OCI-LY3 (cell line): ENCODE measurements at regions not wholly inside any gene's neighbourhood (a gene's known extent, or its start where the extent isn't known, plus 50 kb on each side); places are given as distances from the start of the nearest gene placed in this dataset.
"Not testable (repeated sequence)": the region's sequence is repeated elsewhere in the genome, so short reads cannot be mapped to it uniquely, and the experiment has no call there.

Experiments used
- H2AFZ ChIP-seq: fragments of 200-600, 300-600 bp; shearing (Covaris generic); 2 replicates; pipeline ENCODE4 v1.6.0; 2014; ENCODE audit warnings: antibody characterized with exemption, low read depth, low read length
- H3K27ac ChIP-seq: fragments of 200-600, 300-600 bp; sonication (generic); 2 replicates; pipeline ENCODE4 v1.5.1; 2014; ENCODE audit warnings: mild to moderate bottlenecking, low read length, moderate library complexity, mixed read lengths
- H3K27me3 ChIP-seq: fragments of 200-600, 300-600 bp; sonication (generic); 2 replicates; pipeline ENCODE4 v1.6.1; 2014; ENCODE audit warnings: low read depth, low read length, mixed read lengths
- H3K36me3 ChIP-seq: fragments of 200-600, 300-600 bp; sonication (generic); replicated peaks from 2 replicates; pipeline ENCODE3; 2014; ENCODE audit warnings: low read depth, low read length, mixed read lengths
- H3K4me1 ChIP-seq: fragments of 300-600, 200-600 bp; sonication (generic); 2 replicates; pipeline ENCODE4 v1.6.1; 2014; ENCODE audit warnings: low read length, mixed read lengths
- H3K4me2 ChIP-seq: fragments of 200-600, 300-600 bp; sonication (generic); 2 replicates; pipeline ENCODE4 v1.6.1; 2014; ENCODE audit warnings: low read length, mixed read lengths
- H3K4me3 ChIP-seq: fragments of 300-600, 200-600 bp; sonication (generic); 2 replicates; pipeline ENCODE4 v1.5.1; 2014; ENCODE audit warnings: antibody characterized with exemption, mild to moderate bottlenecking, low read length, moderate library complexity
- H3K79me2 ChIP-seq: fragments of 300-600, 200-600 bp; shearing (Covaris generic); 2 replicates; pipeline ENCODE4 v1.6.1; 2014; ENCODE audit warnings: mild to moderate bottlenecking, low read length, mixed read lengths
- H3K9ac ChIP-seq: fragments of 300-600, 200-600 bp; shearing (Covaris generic); 2 replicates; pipeline ENCODE4 v1.6.0; 2014; ENCODE audit warnings: mild to moderate bottlenecking, low read length, moderate library complexity
- H3K9me3 ChIP-seq: fragments of 200-600, 300-600 bp; shearing (Covaris generic); 2 replicates; pipeline ENCODE4 v1.6.1; 2014; ENCODE audit warnings: low read length, mixed read lengths; ENCODE audit not compliant: insufficient read depth
- H4K20me1 ChIP-seq: fragments of 200-600, 300-600 bp; sonication (generic); 2 replicates; pipeline ENCODE4 v1.6.1; 2016; ENCODE audit warnings: low read length, mixed read lengths; ENCODE audit not compliant: insufficient read depth
- EZH2phosphoT487 ChIP-seq: fragments of 200-600 bp; shearing (Covaris generic); IDR thresholded peaks from 2 replicates; pipeline ENCODE4 v1.6.1; 2018; ENCODE audit warnings: antibody characterized with exemption, mixed run types, low read depth
- TF ChIP-seq, protein P1 (sequence below): fragments of 200-600, 300-600 bp; sonication (generic); IDR thresholded peaks from 2 replicates; pipeline ENCODE4 v1.5.1; 2014; ENCODE audit warnings: antibody characterized with exemption, low read length, low read depth

DNA sequence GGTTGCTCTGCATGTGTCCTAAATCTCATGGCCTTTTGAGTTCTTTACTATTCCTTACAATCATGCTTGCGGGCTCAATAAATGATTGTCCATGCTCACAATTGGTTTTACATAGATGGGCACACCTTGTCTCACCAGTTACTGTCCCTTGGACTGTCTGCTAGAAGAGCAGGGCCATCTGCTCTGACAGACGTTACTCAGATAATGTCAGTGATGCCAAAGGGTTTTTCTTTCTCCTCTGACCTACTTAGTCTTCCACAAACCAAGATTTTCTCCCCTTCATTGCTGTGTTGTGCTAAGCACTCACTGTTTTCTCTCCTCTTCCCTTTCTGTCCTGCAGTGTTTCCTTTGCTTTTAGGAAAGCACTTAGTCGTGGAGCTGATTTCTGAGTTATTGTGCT lies 562.3 kb downstream of the KIF4B start:
- no peaks in the 10 kb centered on the region for H3K9me3 ChIP-seq
- no peaks in the 10 kb centered on the region for H3K36me3 ChIP-seq
- no peaks in the 10 kb centered on the region for H4K20me1 ChIP-seq
- H2AFZ ChIP-seq: no peak overlapping the region
- no peak overlapping the region for H3K4me3 ChIP-seq
- H3K27ac ChIP-seq: no peak overlapping the region
- H3K9ac ChIP-seq: no peak overlapping the region
- no peak for TF ChIP-seq EZH2phosphoT487
- TF ChIP-seq, protein P1, sequence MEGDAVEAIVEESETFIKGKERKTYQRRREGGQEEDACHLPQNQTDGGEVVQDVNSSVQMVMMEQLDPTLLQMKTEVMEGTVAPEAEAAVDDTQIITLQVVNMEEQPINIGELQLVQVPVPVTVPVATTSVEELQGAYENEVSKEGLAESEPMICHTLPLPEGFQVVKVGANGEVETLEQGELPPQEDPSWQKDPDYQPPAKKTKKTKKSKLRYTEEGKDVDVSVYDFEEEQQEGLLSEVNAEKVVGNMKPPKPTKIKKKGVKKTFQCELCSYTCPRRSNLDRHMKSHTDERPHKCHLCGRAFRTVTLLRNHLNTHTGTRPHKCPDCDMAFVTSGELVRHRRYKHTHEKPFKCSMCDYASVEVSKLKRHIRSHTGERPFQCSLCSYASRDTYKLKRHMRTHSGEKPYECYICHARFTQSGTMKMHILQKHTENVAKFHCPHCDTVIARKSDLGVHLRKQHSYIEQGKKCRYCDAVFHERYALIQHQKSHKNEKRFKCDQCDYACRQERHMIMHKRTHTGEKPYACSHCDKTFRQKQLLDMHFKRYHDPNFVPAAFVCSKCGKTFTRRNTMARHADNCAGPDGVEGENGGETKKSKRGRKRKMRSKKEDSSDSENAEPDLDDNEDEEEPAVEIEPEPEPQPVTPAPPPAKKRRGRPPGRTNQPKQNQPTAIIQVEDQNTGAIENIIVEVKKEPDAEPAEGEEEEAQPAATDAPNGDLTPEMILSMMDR: no peak
- H3K27me3 ChIP-seq: no peaks in the 10 kb centered on the region
- no peaks in the 10 kb centered on the region for H3K79me2 ChIP-seq
- no peaks in the 10 kb centered on the region for H3K4me1 ChIP-seq
- no peak overlapping the region for H3K4me2 ChIP-seq

DNA sequence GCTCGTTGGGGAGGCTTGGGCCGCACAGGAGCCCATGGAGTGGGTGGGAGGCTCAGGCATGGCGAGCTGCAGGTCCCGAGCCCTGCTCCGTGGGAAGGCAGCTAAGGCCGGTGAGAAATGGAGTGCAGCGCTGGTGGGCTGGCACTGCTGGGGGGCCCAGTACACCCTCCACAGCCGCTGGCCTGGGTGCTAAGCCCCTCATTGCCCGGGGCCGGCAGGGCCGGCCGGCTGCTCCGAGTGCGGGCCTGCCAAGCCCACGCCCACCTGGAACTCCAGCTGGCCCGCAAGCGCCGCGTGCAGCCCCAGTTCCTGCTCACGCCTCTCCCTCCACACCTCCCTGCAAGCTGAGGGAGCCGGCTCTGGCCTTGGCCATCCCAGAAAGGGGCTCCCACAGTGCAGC lies 573.3 kb downstream of the KIF4B start:
- not testable (repeated sequence) for H4K20me1 ChIP-seq, H3K79me2 ChIP-seq, H2AFZ ChIP-seq

DNA sequence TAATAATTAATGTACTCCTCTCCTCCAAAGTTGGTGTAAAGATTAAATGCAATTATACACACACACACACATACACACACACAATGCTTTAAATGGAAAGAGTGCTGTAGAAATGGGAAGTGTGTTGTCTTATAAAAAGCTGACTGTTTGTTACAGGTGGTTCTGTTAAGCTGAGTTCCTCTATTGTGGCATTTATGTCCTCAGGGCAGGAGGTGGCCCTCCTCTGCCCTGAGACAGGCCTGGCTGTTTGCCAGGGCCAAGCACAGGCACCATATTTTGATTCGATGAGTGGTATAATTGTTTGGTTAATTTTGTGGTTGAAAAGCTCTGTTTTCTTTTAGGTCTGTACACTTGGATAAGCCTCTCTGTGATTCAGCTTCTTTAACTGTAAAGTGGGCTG lies 573.9 kb downstream of the KIF4B start:
- H3K27me3 ChIP-seq: no peaks in the 10 kb centered on the region
- no peak for TF ChIP-seq EZH2phosphoT487
- TF ChIP-seq, protein P1: no peak

More for the DNA sequence above, 573.3 kb downstream of the KIF4B start:
- H3K4me2 ChIP-seq, H3K36me3 ChIP-seq, H3K4me3 ChIP-seq, H3K27me3 ChIP-seq, H3K9me3 ChIP-seq, H3K9ac ChIP-seq, H3K4me1 ChIP-seq, H3K27ac ChIP-seq: not testable (repeated sequence)

DNA sequence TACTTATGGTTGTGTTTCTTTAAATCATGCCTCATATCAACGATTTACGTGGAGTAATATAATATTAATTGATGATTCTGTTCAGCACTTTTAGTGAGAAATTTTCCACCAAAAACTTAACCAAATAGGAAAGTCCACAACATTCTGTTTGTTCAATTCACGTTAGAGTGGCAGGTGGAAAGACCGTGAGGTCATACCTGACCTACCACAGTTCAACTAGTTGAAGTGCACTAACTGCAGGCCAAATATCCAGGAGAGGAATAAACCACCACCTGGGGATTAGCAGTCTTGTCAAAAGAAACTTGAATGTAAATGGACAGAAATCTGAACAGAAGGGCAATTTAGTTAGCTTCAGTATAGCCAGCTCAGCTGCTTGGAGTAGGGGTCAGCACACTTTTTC lies 577.7 kb downstream of the KIF4B start:
- no peaks in the 10 kb centered on the region for H3K27me3 ChIP-seq
- no peak overlapping the region for H3K4me2 ChIP-seq
- H3K9me3 ChIP-seq: no peaks in the 10 kb centered on the region
- H2AFZ ChIP-seq: no peak overlapping the region
- H4K20me1 ChIP-seq: no peaks in the 10 kb centered on the region
- H3K36me3 ChIP-seq: no peaks in the 10 kb centered on the region
- no peaks in the 10 kb centered on the region for H3K79me2 ChIP-seq
- H3K9ac ChIP-seq: no peak overlapping the region
- H3K4me3 ChIP-seq: no peak overlapping the region
- H3K27ac ChIP-seq: no peak overlapping the region
- peaks cover 9% of the 10 kb centered on the region; the same call in 1 of the 2 replicates for H3K4me1 ChIP-seq
- no peak for TF ChIP-seq EZH2phosphoT487
- TF ChIP-seq, protein P1: no peak

More for the DNA sequence above, 573.9 kb downstream of the KIF4B start:
- Histone ChIP-seq H3K4me1 (peaks cover 6% of the 10 kb centered on the region; the same call in 1 of the 2 replicates), H3K79me2 (no peaks in the 10 kb centered on the region), H4K20me1 (no peaks in the 10 kb centered on the region), H3K4me2 (no peak overlapping the region), H3K27ac (no peak overlapping the region), H2AFZ (no peak overlapping the region), H3K36me3 (no peaks in the 10 kb centered on the region), H3K4me3 (no peak overlapping the region), H3K9ac (no peak overlapping the region), H3K9me3 (no peaks in the 10 kb centered on the region)

DNA sequence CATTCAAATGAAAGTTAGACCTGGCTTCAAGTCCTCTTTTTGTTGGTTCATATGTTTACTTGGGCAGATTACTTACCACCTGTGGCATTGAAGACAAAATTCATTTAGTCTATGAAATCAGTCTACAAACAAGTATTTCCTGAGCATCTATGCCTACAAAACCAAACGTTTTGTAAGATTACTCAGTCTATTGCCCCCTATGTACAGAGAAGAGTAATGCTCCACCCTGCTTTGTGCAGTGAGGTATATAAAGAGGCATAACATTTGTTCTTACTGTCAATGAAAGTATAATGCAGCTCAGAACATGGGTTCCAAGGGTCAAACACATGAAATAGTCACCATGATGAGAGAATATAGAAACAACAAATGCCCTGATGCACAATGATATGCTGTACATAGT lies 580.7 kb downstream of the KIF4B start:
- Histone ChIP-seq H3K9me3 (no peaks in the 10 kb centered on the region), H3K9ac (no peak overlapping the region), H3K79me2 (no peaks in the 10 kb centered on the region), H3K27me3 (no peaks in the 10 kb centered on the region), H3K36me3 (no peaks in the 10 kb centered on the region), H2AFZ (no peak overlapping the region), H3K4me1 (peaks cover 9% of the 10 kb centered on the region; the same call in 1 of the 2 replicates), H3K4me2 (no peak overlapping the region), H3K27ac (no peak overlapping the region), H3K4me3 (no peak overlapping the region), H4K20me1 (no peaks in the 10 kb centered on the region)
- TF ChIP-seq EZH2phosphoT487: no peak
- TF ChIP-seq, protein P1: no peak
